ENCODE measurements at regions not wholly inside any gene's neighbourhood (a gene's known extent, or its start where the extent isn't known, plus 50 kb on each side); places are given as distances from the start of the nearest gene placed in this dataset.

DNA sequence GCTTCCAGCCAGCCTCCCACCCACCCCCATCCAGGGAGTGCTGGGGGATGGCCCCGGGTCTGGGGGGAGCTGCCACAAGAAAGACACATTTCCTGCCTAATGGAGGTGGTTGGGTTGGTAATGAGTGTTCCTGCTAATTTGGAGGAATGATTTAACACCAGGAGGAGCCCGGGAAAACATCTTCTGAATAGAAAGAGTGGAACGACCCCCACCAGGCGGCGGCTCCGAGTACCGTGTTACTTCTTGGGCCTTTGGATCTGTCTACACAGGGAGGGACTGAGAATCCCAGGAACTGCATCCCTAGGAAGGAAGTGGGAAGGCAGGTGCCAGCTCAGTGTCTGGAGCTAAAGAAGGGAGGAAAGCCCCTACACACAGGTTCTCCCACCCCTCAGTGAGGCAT lies 64.6 kb downstream of the TSPAN17 start:
- Mint-ChIP-seq H3K36me3 (ENCODE audit: insufficient read depth) (no peaks in the 10 kb centered on the region), H3K4me1 (ENCODE audit: low read depth in 2 of 2) (peaks cover 0 to 5% of the 10 kb centered on the region in 2 donors), H3K27ac (no peak overlapping the region), H3K9me3 (no peaks in the 10 kb centered on the region), H3K27me3 (peaks cover 64 to 84% of the 10 kb centered on the region in 2 donors), H3K4me3 (no peak overlapping the region)
- no peak for ATAC-seq (replicated peaks)
- DNase-seq, result no peak

DNA sequence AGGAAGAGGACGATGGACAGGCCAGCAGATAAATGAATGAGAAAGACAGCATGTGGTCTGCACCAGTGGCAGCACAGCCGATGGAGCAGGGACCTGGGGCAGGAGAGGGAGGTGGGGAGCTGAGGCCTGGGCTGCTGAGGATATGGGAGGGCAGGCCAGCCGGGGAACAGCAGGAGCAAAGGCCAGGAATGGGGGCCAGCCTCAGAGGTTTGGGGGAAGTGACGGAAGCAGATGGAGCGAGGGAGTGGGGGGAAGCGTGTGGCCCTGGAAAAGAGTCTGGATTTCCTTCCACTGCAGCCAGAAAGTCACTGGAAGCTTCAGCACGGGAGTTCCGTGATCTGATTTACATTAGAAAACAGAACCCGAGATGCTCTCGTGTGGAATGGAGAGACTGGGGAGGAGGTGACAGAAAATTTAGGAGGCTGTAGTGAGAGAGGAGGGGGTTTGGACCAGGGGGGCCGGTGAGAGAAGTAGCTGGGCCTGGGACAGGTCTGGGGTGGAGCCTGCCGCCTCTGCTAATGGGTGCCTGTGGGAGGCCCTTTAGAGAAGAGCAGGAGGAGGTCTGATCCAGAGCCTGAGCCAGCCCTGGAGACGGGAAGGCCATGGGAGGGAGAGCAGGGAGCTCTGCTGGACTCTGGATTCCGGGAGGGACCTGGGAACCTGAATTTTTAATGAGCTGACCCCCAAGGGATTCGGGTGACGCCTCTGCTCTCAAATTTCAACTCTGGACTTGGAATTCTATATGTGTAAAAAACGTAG lies 65.4 kb downstream of the TSPAN17 start:
- Mint-ChIP-seq H3K36me3 (ENCODE audit: insufficient read depth) (no peaks in the 10 kb centered on the region), H3K9me3 (no peaks in the 10 kb centered on the region), H3K27ac (no peak overlapping the region), H3K27me3 (peaks cover 71 to 89% of the 10 kb centered on the region in 2 donors), H3K4me1 (ENCODE audit: low read depth in 2 of 2) (peaks cover 0 to 5% of the 10 kb centered on the region in 2 donors), H3K4me3 (no peak overlapping the region)
- no peak for ATAC-seq (replicated peaks)
- no peak for DNase-seq

DNA sequence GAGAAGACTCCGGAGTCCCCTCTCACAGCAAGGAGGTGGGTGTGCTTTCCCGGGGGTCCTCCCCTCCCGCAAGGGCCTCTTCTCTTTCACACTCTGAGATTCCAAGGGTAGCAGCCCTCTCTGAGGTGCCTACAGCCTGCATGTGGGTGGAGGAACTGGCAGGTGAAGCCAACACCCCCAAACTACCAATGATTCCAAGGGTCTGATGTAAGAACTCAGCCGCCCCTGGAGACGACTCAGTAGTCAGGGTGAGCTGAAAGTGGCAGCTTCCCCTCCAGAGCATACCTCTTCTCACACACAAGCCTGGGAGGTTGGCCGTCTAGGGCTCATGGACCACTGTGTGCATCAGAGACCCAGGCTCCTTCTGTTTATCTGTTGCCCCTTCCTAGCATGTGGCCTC lies 66.1 kb downstream of the TSPAN17 start:
- no peaks in the 10 kb centered on the region for H3K36me3 Mint-ChIP-seq (ENCODE audit: insufficient read depth)
- H3K4me3 Mint-ChIP-seq, result no peak overlapping the region
- peaks cover 0 to 5% of the 10 kb centered on the region in 2 donors for H3K4me1 Mint-ChIP-seq (ENCODE audit: low read depth in 2 of 2)
- H3K27ac Mint-ChIP-seq, result no peak overlapping the region
- no peaks in the 10 kb centered on the region for H3K9me3 Mint-ChIP-seq
- ATAC-seq (replicated peaks) (no peak), DNase-seq (no peak)
- peaks cover 76 to 94% of the 10 kb centered on the region in 2 donors for H3K27me3 Mint-ChIP-seq

DNA sequence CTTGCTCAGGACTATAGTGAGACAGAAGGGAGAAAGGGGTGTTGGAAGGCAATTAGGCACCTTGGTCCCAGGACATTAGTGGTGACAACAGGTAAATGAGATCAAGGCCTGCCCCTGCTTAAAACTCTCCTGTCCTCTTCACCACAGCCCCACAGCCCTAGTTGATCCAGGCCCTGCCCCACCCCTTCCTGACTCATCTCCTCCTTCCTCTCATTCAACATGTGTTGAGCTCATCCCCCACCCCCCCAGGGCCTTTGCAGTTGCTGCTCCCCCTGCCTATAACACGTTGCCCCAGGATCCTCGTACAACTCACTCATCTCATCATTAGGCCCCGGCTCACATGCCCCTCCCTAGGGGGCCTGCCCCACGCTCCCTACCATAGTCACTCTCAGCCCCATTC lies 66.8 kb downstream of the TSPAN17 start:
- DNase-seq, result no peak
- Mint-ChIP-seq H3K9me3 (no peaks in the 10 kb centered on the region), H3K4me3 (no peak overlapping the region), H3K36me3 (ENCODE audit: insufficient read depth) (no peaks in the 10 kb centered on the region), H3K27me3 (peaks cover 78 to 94% of the 10 kb centered on the region in 2 donors), H3K4me1 (ENCODE audit: low read depth in 2 of 2) (peaks cover 0 to 3% of the 10 kb centered on the region in 2 donors), H3K27ac (no peak overlapping the region)
- no peak for ATAC-seq (replicated peaks)

DNA sequence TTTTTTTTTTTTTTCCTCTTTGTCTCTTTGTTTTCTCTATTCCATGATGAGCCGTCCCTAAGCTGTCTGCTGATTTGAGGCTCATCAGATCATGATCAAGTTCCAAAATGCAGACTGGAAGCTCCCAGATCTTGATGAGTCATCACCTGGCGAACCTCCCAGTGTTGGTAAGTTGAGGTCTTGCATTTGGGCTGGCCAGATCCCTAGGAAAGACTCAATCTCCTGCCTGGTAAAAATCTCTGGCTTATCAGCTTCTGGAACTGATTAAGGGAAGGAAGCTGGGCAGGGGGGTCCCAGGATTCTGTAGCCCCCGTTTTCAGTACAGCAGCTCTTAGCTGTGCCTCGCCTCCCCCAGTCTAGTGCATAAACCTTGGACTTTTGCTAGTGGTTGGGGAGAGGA lies 69.0 kb downstream of the TSPAN17 start:
- DNase-seq, result no peak
- ATAC-seq (replicated peaks), result no peak
- Mint-ChIP-seq H3K4me3 (no peak overlapping the region), H3K27ac (no peak overlapping the region), H3K4me1 (ENCODE audit: low read depth in 2 of 2) (peaks cover 0 to 3% of the 10 kb centered on the region in 2 donors), H3K27me3 (peaks cover 65 to 79% of the 10 kb centered on the region in 2 donors), H3K36me3 (ENCODE audit: insufficient read depth) (no peaks in the 10 kb centered on the region), H3K9me3 (no peaks in the 10 kb centered on the region)

DNA sequence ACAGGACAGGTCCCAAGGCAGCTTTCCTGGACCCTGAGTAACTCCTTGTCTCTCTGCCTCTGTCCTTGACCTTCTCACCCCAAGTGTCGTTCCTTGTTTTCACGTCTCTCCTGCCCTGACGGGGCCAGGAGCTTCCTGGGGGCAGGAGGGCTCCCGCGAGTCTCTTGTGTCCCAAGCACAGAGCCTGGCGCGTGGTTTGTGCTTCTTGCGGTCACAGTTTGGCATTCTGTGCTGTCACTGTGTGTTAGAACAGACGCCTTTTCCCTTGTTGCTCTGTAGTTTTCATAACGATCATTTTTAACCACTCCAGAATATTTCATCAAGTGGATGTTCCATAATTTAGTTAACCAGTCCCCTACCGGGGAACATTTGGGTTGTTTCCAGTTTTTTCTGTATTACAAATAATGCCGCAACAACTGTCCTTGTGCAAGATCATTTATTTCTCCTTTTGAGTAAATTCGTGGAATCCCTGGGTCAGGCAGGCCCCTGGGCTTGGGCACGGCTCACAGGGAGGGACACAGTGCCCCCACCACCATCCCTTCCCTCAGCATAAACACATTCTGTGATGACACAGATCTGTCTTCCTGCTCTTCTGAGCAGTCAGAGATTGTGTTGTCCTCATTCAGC lies 71.9 kb downstream of the TSPAN17 start:
- Mint-ChIP-seq H3K27ac (no peak overlapping the region), H3K27me3 (peaks cover 46 to 50% of the 10 kb centered on the region in 2 donors), H3K4me3 (no peak overlapping the region), H3K9me3 (no peaks in the 10 kb centered on the region), H3K36me3 (ENCODE audit: insufficient read depth) (no peaks in the 10 kb centered on the region), H3K4me1 (ENCODE audit: low read depth in 2 of 2) (peaks cover 9 to 13% of the 10 kb centered on the region in 2 donors)
- no peak for DNase-seq
- no peak for ATAC-seq (replicated peaks)

DNA sequence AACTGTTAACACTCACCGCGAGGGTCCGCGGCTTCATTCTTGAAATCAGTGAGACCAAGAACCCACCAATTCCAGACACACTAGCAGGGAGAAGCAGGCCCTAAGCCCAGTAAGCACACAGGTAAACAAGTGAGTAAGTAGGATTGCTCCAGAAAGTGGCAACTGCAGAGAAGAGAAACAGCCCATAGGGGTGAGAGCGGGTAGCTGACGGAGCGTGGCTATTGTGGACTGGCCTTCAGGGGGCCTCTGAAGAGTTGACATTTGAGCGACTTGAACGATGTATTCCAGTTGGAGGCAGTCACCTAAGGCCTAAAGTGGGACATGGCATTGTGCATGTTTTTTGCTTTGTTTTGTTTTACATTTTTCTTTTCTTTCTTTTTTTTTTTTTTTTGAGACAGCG lies 74.2 kb downstream of the TSPAN17 start:
- H3K4me1 Mint-ChIP-seq (ENCODE audit: low read depth in 2 of 2), result peaks cover 9 to 25% of the 10 kb centered on the region in 2 donors
- no peaks in the 10 kb centered on the region for H3K9me3 Mint-ChIP-seq
- peak overlapping the region in 1 of 2 donors; percentile 35 for H3K27ac Mint-ChIP-seq
- H3K27me3 Mint-ChIP-seq, result peaks cover 34 to 38% of the 10 kb centered on the region in 2 donors
- DNase-seq, result no peak
- H3K36me3 Mint-ChIP-seq (ENCODE audit: insufficient read depth), result no peaks in the 10 kb centered on the region
- no peak overlapping the region for H3K4me3 Mint-ChIP-seq
- ATAC-seq (replicated peaks), result no peak

DNA sequence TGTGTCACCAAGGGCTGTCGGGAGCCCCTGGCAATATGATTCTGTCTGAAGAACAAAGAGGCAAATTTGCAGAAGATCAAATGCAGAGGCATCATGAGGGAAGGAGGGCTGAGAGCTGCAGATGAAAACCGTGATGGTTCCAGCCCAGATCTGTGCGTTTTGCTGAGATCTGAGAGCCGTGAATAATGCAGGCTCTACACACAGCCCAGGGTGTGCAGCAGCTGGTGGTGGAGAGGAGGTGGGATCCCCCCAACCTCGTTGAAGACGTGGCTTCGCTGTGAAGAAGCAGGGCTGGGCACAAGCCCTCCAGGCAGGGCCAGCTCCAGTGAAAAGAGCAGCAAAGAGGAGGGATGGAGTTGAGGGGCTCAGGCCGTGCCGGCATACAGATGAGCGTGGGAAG lies 75.5 kb downstream of the TSPAN17 start:
- no peak for DNase-seq
- Mint-ChIP-seq H3K4me1 (ENCODE audit: low read depth in 2 of 2) (peaks cover 9 to 32% of the 10 kb centered on the region in 2 donors), H3K27me3 (peaks cover 27% of the 10 kb centered on the region in 2 donors), H3K4me3 (peak overlapping the region; percentile 60 to 70), H3K27ac (peak overlapping the region in 1 of 2 donors; percentile 80), H3K36me3 (ENCODE audit: insufficient read depth) (no peaks in the 10 kb centered on the region), H3K9me3 (no peaks in the 10 kb centered on the region)
- no peak for ATAC-seq (replicated peaks)

DNA sequence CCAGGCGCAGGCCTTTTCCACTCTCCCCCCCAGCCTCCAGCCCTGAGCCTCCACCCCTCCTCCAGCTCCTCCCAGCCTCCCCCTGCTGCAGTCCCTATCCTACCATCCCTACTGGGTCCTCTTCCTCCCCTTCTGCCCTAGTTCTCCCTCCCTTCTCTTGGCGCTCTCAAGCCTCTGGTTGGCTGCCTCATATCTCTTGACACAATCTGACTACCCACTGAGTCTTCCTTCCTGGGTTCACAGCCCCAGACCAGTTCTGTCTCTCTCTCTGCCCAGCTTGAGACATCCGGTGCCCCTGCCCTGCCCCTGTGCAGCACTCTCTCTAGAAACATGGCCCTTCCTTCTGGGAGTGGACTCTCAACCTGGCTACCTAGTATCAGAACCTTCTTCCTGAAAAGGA lies 76.2 kb downstream of the TSPAN17 start:
- peak overlapping the region; percentile 58 to 70 for H3K4me3 Mint-ChIP-seq
- ATAC-seq (replicated peaks) (peak; percentile 81), DNase-seq (peak in 2 of 3 experiments; percentile 3 to 15)
- no peaks in the 10 kb centered on the region for H3K36me3 Mint-ChIP-seq (ENCODE audit: insufficient read depth)
- H3K9me3 Mint-ChIP-seq, result no peaks in the 10 kb centered on the region
- H3K27ac Mint-ChIP-seq, result peak overlapping the region; percentile 32 to 80
- peaks cover 22% of the 10 kb centered on the region in 2 donors for H3K27me3 Mint-ChIP-seq
- peaks cover 9 to 32% of the 10 kb centered on the region in 2 donors for H3K4me1 Mint-ChIP-seq (ENCODE audit: low read depth in 2 of 2)

DNA sequence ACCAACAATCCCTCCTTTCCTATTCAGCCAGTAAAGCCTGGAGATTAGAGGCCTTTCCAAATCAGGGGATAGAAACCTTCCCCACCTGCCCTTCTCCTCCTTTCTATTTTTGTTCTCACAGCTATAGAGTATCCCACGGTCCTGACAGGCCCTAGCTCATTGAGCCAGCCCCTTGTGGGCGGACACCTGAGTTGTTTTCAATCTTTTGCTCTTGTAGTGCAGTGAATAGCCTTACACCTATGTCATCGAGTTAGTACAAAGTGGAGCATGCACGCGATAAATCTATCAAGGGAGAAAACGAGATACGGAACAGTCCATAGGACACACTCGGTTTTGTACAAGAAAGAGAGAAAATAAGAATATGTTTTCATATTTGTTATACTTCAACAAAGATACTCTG lies 77.2 kb downstream of the TSPAN17 start:
- Mint-ChIP-seq H3K36me3 (ENCODE audit: insufficient read depth) (no peaks in the 10 kb centered on the region), H3K27ac (peak overlapping the region in 1 of 2 donors; percentile 32), H3K4me3 (peak overlapping the region in 1 of 2 donors; percentile 3), H3K27me3 (peaks cover 19 to 22% of the 10 kb centered on the region in 2 donors), H3K9me3 (no peaks in the 10 kb centered on the region), H3K4me1 (ENCODE audit: low read depth in 2 of 2) (peaks cover 9 to 34% of the 10 kb centered on the region in 2 donors)
- ATAC-seq (replicated peaks) (no peak), DNase-seq (no peak)

DNA sequence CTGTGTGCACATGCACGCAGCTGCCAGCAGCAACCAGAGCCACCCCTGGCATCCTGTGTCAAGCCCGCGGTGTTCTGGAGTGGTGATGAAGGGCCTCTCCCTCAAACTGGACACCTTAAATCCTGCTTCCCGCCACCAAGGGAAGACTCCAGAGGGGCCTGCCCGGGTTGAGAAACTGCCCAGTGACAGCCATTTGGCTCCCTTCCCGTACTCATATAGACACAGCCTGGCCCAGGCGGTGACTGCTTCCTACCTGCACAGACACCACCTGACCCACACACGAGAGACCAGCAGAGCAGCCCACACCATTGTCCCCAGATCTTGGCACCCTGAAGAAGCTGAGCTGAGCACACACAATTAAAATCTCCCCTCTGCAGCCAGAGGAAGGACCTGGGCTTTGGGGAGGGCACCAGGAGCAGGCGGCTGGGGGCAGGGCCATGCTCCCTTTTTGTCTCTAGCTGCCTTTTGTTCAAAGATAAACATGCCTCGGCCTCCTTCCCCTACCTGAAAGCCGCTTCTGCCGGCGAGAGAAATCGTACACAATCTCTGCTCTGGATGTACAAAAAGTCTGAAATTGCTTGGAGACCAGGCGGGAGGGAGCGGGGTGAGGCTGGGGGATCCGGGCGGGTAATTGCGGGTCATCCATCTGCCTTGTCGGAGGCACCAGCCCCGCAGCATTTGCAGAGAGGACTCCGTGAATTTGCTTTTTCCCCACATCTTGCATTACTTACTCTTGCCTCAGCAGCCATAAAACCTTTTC lies 78.4 kb downstream of the TSPAN17 start:
- H3K4me3 Mint-ChIP-seq, result peak overlapping the region in 1 of 2 donors; percentile 44
- peaks cover 22% of the 10 kb centered on the region in 2 donors for H3K27me3 Mint-ChIP-seq
- H3K9me3 Mint-ChIP-seq, result no peaks in the 10 kb centered on the region
- no peak for DNase-seq
- peak overlapping the region in 1 of 2 donors; percentile 44 for H3K27ac Mint-ChIP-seq
- no peak for ATAC-seq (replicated peaks)
- peaks cover 9 to 34% of the 10 kb centered on the region in 2 donors for H3K4me1 Mint-ChIP-seq (ENCODE audit: low read depth in 2 of 2)
- H3K36me3 Mint-ChIP-seq (ENCODE audit: insufficient read depth), result no peaks in the 10 kb centered on the region

DNA sequence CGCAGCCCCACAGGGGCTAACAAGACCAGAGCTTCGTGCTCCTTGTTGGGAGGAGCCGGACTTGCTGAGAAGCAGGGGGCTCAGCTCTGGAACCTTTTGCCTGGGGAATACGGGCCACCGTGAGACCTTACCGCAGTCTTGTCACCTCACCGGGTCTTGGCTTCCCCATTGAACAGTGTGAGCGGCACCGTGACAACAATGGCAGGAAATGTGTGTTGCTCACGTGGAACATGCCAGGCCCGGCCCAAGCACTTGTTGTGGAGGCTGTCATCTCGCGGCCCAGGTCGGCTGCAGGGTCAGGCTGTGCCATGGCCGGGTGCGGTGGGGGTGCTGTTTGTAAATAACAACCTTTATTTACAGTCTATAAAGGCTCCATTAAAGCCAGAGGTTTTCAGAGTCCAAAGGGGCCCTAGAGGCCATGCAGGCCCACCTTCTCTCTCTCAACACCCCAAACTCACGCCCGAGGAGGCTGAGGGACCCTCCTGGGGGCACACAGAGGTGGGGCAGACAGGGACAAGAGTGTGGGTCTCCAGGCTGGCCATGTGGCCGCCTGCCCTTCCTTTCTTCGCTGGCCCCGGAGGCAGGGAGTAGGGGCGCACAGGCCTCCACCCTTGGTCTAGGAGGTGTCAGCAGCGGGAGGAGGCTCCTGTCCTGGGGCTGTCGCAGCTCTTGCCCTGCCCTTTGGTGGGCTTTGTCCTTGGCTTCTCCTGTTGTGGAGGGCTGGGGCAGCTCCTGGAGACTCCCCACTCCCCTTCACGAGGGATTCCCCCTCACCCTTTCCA lies 79.7 kb downstream of the TSPAN17 start:
- no peaks in the 10 kb centered on the region for H3K9me3 Mint-ChIP-seq
- H3K27ac Mint-ChIP-seq, result peak overlapping the region in 1 of 2 donors; percentile 49
- ATAC-seq (replicated peaks) (peak; percentile 61), DNase-seq (no peak)
- peaks cover 23 to 30% of the 10 kb centered on the region in 2 donors for H3K27me3 Mint-ChIP-seq
- H3K36me3 Mint-ChIP-seq (ENCODE audit: insufficient read depth), result no peaks in the 10 kb centered on the region
- H3K4me1 Mint-ChIP-seq (ENCODE audit: low read depth in 2 of 2), result peaks cover 9 to 37% of the 10 kb centered on the region in 2 donors
- peak overlapping the region in 1 of 2 donors; percentile 53 for H3K4me3 Mint-ChIP-seq

DNA sequence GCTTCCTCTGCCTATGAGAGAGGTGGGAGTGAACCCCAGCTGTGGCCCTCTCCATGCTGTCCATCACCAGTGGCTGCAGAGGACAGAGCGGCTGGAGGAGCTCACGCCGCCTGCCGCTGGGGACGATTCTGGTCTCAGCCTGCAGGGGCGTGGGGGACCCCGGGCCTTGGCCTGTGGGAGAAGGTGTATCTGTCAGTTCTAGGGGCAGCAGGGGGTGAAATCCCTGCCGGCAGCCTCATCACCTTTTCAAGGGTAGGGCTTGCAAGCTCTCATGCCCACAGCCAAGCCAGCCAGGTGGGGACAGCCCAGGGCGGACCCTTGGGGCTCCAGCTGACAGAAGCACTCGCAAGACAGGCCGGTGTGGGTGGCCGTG lies 80.2 kb downstream of the TSPAN17 start:
- no peak overlapping the region for H3K4me3 Mint-ChIP-seq
- DNase-seq (no peak), ATAC-seq (replicated peaks) (no peak)
- no peaks in the 10 kb centered on the region for H3K9me3 Mint-ChIP-seq
- no peaks in the 10 kb centered on the region for H3K36me3 Mint-ChIP-seq (ENCODE audit: insufficient read depth)
- peaks cover 28 to 34% of the 10 kb centered on the region in 2 donors for H3K27me3 Mint-ChIP-seq
- H3K4me1 Mint-ChIP-seq (ENCODE audit: low read depth in 2 of 2), result peaks cover 9 to 39% of the 10 kb centered on the region in 2 donors
- no peak overlapping the region for H3K27ac Mint-ChIP-seq
